ENCODE measurements at regions not wholly inside any gene's neighbourhood (a gene's known extent, or its start where the extent isn't known, plus 50 kb on each side); places are given as distances from the start of the nearest gene placed in this dataset.

GRCh38 chr1:80163686-80164085, 1157.2 kb upstream of the ADGRL4 start:
- no peak for DNase-seq
- H3K27ac ChIP-seq: no peak overlapping the region
- 90 to 94% methylated on average over 6 of the region's 6 CpGs for WGBS, 2 donors
- TF ChIP-seq, protein P1, sequence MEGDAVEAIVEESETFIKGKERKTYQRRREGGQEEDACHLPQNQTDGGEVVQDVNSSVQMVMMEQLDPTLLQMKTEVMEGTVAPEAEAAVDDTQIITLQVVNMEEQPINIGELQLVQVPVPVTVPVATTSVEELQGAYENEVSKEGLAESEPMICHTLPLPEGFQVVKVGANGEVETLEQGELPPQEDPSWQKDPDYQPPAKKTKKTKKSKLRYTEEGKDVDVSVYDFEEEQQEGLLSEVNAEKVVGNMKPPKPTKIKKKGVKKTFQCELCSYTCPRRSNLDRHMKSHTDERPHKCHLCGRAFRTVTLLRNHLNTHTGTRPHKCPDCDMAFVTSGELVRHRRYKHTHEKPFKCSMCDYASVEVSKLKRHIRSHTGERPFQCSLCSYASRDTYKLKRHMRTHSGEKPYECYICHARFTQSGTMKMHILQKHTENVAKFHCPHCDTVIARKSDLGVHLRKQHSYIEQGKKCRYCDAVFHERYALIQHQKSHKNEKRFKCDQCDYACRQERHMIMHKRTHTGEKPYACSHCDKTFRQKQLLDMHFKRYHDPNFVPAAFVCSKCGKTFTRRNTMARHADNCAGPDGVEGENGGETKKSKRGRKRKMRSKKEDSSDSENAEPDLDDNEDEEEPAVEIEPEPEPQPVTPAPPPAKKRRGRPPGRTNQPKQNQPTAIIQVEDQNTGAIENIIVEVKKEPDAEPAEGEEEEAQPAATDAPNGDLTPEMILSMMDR (IDR thresholded peaks at IDR 0.05): no peak
- no peak for TF ChIP-seq POLR2A (IDR thresholded peaks at IDR 0.05)
- no peaks in the 10 kb centered on the region for H3K36me3 ChIP-seq (ENCODE audit: low read depth, missing control alignments)
- no peaks in the 10 kb centered on the region for H3K27me3 ChIP-seq
- no peaks in the 10 kb centered on the region for H3K9me3 ChIP-seq
- intact Hi-C loops (cut with DNase I; ENCODE audit: low total_unique reads): no loop called here
- no peaks in the 10 kb centered on the region for H3K4me1 ChIP-seq
- H3K4me3 ChIP-seq: no peak overlapping the region

DNA sequence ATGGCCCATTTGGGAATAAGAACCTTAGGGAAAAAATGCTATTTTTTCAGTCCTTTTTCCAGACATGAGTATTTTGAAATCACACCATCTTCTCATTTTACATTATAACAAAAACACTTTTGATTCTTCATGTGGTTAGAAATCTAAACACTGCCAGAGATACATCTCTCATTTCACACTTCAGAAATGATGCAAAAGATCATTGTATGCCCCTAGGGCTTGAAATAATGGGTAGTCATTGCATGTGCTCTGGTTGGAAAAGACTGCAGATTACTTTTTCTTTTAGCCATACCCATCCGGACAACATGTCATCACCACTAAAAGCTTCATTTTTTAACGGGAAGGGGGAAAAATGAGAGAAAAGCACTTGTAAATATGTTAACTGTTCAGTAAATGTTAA, 1152.2 kb upstream of the ADGRL4 start:
- Histone ChIP-seq H3K27me3 (no peaks in the 10 kb centered on the region), H3K4me1 (no peaks in the 10 kb centered on the region), H3K9me3 (no peaks in the 10 kb centered on the region), H3K4me3 (no peak overlapping the region), H3K36me3 (ENCODE audit: low read depth, missing control alignments) (no peaks in the 10 kb centered on the region), H3K27ac (no peak overlapping the region)
- DNase-seq: no peak
- TF ChIP-seq, protein P1 (IDR thresholded peaks at IDR 0.05): no peak
- no peak for TF ChIP-seq POLR2A (IDR thresholded peaks at IDR 0.05)
- WGBS, 2 donors: 91 to 98% methylated on average over 2 of the region's 2 CpGs
- intact Hi-C loops (cut with DNase I; ENCODE audit: low total_unique reads): no loop called here

DNA sequence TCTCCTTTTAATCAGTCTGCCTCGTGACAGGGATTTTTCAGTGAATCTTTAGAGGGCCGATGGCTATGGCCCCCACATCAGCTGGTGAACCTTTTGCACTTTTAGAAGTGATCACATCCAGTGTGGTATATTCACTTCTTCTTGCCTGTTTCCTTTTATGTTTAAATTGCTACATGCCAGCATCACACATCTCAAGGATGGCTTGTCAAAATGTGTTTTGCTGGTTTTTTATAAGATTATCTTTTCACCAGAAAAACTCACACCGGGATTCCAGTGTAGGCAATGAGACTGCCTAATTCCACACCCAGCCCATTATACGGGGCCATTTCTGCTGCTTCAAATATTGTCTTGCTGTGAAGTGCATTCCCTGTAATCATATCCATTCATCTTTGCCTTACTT, 1151.7 kb upstream of the ADGRL4 start:
- Histone ChIP-seq H3K4me1 (no peaks in the 10 kb centered on the region), H3K27ac (no peak overlapping the region), H3K9me3 (no peaks in the 10 kb centered on the region), H3K36me3 (ENCODE audit: low read depth, missing control alignments) (no peaks in the 10 kb centered on the region), H3K4me3 (no peak overlapping the region), H3K27me3 (no peaks in the 10 kb centered on the region)
- no peak for DNase-seq
- WGBS, 2 donors: 90 to 95% methylated on average over 4 of the region's 4 CpGs
- intact Hi-C loops (cut with DNase I; ENCODE audit: low total_unique reads): no loop called here
- no peak for TF ChIP-seq POLR2A (IDR thresholded peaks at IDR 0.05)
- TF ChIP-seq, protein P1 (IDR thresholded peaks at IDR 0.05): no peak

GRCh38 chr1:80155371-80155770, 1148.8 kb upstream of the ADGRL4 start:
- Histone ChIP-seq H3K36me3 (ENCODE audit: low read depth, missing control alignments) (no peaks in the 10 kb centered on the region), H3K27ac (no peak overlapping the region), H3K4me1 (no peaks in the 10 kb centered on the region), H3K9me3 (no peaks in the 10 kb centered on the region), H3K27me3 (no peaks in the 10 kb centered on the region), H3K4me3 (no peak overlapping the region)
- 28 to 41% methylated on average over 2 of the region's 2 CpGs for WGBS, 2 donors
- no peak for DNase-seq
- TF ChIP-seq POLR2A (IDR thresholded peaks at IDR 0.05): no peak
- TF ChIP-seq, protein P1 (IDR thresholded peaks at IDR 0.05): no peak
- intact Hi-C loops (cut with DNase I; ENCODE audit: low total_unique reads): no loop called here

DNA sequence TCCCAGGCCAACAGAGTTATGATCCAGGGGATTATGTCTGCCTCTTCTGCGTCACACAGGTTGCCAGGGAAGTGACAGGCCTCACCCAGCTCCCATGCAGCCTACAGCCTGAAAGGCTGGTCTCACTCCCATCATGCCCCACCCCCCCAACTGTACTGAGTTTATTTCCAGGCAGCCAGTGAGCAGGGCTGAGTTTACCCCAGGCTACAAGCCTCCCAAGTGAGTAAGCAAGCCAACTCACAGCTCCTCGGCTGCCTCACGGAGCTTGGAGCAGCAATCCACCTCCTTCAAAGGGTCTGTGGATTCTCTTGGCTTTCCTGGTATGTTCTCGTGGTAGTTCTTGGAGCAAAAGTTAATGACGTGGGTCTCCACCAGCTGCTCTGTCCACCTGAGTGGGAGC, 1147.6 kb upstream of the ADGRL4 start:
- WGBS, 2 donors: 83% methylated on average over 5 of the region's 5 CpGs
- Histone ChIP-seq H3K4me3 (no peak overlapping the region), H3K36me3 (ENCODE audit: low read depth, missing control alignments) (no peaks in the 10 kb centered on the region), H3K27ac (no peak overlapping the region), H3K4me1 (no peaks in the 10 kb centered on the region), H3K27me3 (no peaks in the 10 kb centered on the region), H3K9me3 (no peaks in the 10 kb centered on the region)
- TF ChIP-seq, protein P1 (IDR thresholded peaks at IDR 0.05): no peak
- TF ChIP-seq POLR2A (IDR thresholded peaks at IDR 0.05): no peak
- intact Hi-C loops (cut with DNase I; ENCODE audit: low total_unique reads): no loop called here
- DNase-seq: no peak
